Suprapubic skin (tissue), 4 donors: ENCODE measurements at regions not wholly inside any gene's neighbourhood (a gene's known extent, or its start where the extent isn't known, plus 50 kb on each side); places are given as distances from the start of the nearest gene placed in this dataset.

Experiments used
- DNase-seq, 2 donors: peaks; one replicate each; pipeline ENCODE4 v3.0.0-alpha.2; 2019; ENCODE audit warnings: low spot score in 2 of 2
- H3K27ac ChIP-seq: fragments of 200-600 bp; sonication (generic); one replicate; pipeline ENCODE4 v1.5.1; 2019
- H3K27me3 ChIP-seq: fragments of 200-600 bp; sonication (generic); one replicate; pipeline ENCODE4 v1.5.1; 2019
- H3K36me3 ChIP-seq: fragments of 200-600 bp; sonication (generic); one replicate; pipeline ENCODE4 v1.5.1; 2019
- H3K4me1 ChIP-seq: fragments of 200-600 bp; sonication (generic); one replicate; pipeline ENCODE4 v1.5.1; 2019
- H3K4me3 ChIP-seq: fragments of 200-600 bp; sonication (generic); one replicate; pipeline ENCODE4 v1.5.1; 2019; ENCODE audit warnings: mild to moderate bottlenecking
- H3K9me3 ChIP-seq: fragments of 200-600 bp; sonication (generic); one replicate; pipeline ENCODE4 v1.5.1; 2019
- EP300 ChIP-seq: sonication (generic); formaldehyde crosslinking; IDR thresholded peaks from one replicate; pipeline ENCODE4 v1.6.1; 2017; ENCODE audit warnings: antibody characterized with exemption
- POLR2A ChIP-seq, 2 donors: fragments of 450-650 bp; IDR thresholded peaks; one replicate each; pipeline ENCODE4 v1.6.1; 2017; ENCODE audit warnings: antibody characterized with exemption in 2 of 2, mild to moderate bottlenecking in 2 of 2, moderate library complexity in 2 of 2
- POLR2AphosphoS5 ChIP-seq, 3 donors: sonication (generic); formaldehyde crosslinking; IDR thresholded peaks; one replicate each; pipeline ENCODE4 v1.6.1; 2017; ENCODE audit warnings: antibody characterized with exemption in 3 of 3
- WGBS: methylation state at CpG from one replicate; pipeline ENCODE4 v1.1.5; 2018; 5-methylcytosine and 5-hydroxymethylcytosine counted together
- TF ChIP-seq, protein P1 (sequence below), 2 donors: fragments of 200-600 bp in 1 of 2; fragments of 450-650 bp in 1 of 2; sonication (generic) in 1 of 2; IDR thresholded peaks; one replicate each; pipeline ENCODE4 v1.5.1; 2016 to 2019; ENCODE audit warnings: antibody characterized with exemption in 2 of 2, mild to moderate bottlenecking in 1 of 2, moderate library complexity in 1 of 2

GRCh38 chr2:156691014-156691413, 254.8 kb downstream of the GPD2 start:
- Histone ChIP-seq H3K36me3 (no peaks in the 10 kb centered on the region), H3K9me3 (no peaks in the 10 kb centered on the region), H3K4me3 (no peak overlapping the region), H3K27ac (no peak overlapping the region), H3K4me1 (no peaks in the 10 kb centered on the region), H3K27me3 (no peaks in the 10 kb centered on the region)
- whole genome bisulfite sequencing, result 88% methylated on average over 1 of the region's 1 CpG
- DNase-seq, result no peak
- TF ChIP-seq, protein P1, sequence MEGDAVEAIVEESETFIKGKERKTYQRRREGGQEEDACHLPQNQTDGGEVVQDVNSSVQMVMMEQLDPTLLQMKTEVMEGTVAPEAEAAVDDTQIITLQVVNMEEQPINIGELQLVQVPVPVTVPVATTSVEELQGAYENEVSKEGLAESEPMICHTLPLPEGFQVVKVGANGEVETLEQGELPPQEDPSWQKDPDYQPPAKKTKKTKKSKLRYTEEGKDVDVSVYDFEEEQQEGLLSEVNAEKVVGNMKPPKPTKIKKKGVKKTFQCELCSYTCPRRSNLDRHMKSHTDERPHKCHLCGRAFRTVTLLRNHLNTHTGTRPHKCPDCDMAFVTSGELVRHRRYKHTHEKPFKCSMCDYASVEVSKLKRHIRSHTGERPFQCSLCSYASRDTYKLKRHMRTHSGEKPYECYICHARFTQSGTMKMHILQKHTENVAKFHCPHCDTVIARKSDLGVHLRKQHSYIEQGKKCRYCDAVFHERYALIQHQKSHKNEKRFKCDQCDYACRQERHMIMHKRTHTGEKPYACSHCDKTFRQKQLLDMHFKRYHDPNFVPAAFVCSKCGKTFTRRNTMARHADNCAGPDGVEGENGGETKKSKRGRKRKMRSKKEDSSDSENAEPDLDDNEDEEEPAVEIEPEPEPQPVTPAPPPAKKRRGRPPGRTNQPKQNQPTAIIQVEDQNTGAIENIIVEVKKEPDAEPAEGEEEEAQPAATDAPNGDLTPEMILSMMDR (IDR thresholded peaks at IDR 0.05), result no peak
- TF ChIP-seq POLR2AphosphoS5 (IDR thresholded peaks at IDR 0.05), result no peak
- TF ChIP-seq EP300, result no peak
- TF ChIP-seq POLR2A (IDR thresholded peaks at IDR 0.05), result no peak

DNA sequence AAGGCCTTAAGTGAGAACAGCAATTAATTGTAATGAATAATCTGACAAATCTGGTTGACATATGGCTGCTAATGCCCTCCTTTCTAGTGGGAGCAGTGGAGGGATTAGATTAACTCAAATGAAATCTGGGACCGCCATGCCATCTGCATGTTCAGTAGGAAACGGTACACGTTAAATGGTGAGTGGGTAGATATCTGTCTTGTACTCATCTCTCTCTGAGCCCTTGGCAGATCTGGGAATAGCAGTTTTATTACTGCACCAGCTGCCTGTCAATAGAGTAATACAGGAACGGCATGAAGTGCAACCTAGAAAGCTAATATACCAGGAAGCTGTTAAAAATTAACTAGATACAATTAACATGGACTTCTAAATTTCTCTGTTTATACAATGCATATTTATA, 258.8 kb downstream of the GPD2 start:
- Histone ChIP-seq H3K27ac (no peak overlapping the region), H3K4me1 (no peaks in the 10 kb centered on the region), H3K4me3 (no peak overlapping the region), H3K27me3 (no peaks in the 10 kb centered on the region), H3K36me3 (no peaks in the 10 kb centered on the region), H3K9me3 (no peaks in the 10 kb centered on the region)
- TF ChIP-seq POLR2A (IDR thresholded peaks at IDR 0.05) (no peak), EP300 (no peak), POLR2AphosphoS5 (IDR thresholded peaks at IDR 0.05) (no peak)
- TF ChIP-seq, protein P1 (IDR thresholded peaks at IDR 0.05), result no peak
- 87% methylated on average over 4 of the region's 4 CpGs for WGBS
- no peak for DNase-seq

DNA sequence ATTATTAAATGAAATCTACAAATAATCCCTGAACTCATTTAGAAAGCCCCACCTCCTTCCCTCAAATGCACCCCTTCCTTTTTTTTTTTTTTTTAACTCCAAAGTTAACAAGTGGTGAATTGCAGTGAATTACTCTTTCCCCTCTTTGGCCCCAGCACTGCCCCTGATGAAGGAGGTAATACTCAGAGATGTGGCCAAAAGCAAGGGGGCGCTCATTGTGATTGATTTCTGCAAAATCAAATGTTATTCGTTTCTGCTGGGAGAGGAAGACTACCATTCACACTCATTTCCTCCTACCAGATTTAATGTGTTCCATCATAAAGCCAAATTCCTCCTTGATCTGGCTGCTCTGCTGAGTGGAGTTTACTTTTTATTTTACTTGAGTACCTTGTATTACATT, 259.4 kb downstream of the GPD2 start:
- Histone ChIP-seq H3K4me1 (no peaks in the 10 kb centered on the region), H3K9me3 (no peaks in the 10 kb centered on the region), H3K36me3 (no peaks in the 10 kb centered on the region), H3K4me3 (no peak overlapping the region), H3K27ac (no peak overlapping the region), H3K27me3 (no peaks in the 10 kb centered on the region)
- TF ChIP-seq, protein P1 (IDR thresholded peaks at IDR 0.05), result no peak
- no peak for TF ChIP-seq POLR2AphosphoS5 (IDR thresholded peaks at IDR 0.05)
- no peak for TF ChIP-seq EP300
- no peak for TF ChIP-seq POLR2A (IDR thresholded peaks at IDR 0.05)
- WGBS, result 73% methylated on average over 2 of the region's 2 CpGs
- DNase-seq, result no peak

DNA sequence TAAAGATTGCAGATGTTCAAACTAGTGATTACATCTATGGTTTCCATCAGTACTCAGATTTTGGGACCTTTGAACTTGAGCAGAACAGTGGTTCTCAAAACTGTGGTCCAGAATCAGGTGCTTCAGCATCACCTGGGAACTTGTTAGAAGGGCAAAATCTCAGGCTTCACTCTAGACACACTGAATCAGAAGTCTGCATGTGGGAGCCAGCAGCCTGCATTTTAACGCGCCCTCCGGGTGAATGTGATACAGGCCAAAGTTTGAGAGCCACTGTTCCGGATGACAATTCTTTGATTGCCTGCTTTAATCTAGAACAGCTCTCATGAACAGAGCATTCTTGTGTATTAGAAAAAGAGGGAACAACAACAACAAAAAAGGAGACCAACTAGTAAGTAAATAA, 261.7 kb downstream of the GPD2 start:
- TF ChIP-seq EP300, result no peak
- no peak for TF ChIP-seq POLR2A (IDR thresholded peaks at IDR 0.05)
- TF ChIP-seq POLR2AphosphoS5 (IDR thresholded peaks at IDR 0.05), result no peak
- TF ChIP-seq, protein P1 (IDR thresholded peaks at IDR 0.05), result no peak
- no peaks in the 10 kb centered on the region for H3K27me3 ChIP-seq

DNA sequence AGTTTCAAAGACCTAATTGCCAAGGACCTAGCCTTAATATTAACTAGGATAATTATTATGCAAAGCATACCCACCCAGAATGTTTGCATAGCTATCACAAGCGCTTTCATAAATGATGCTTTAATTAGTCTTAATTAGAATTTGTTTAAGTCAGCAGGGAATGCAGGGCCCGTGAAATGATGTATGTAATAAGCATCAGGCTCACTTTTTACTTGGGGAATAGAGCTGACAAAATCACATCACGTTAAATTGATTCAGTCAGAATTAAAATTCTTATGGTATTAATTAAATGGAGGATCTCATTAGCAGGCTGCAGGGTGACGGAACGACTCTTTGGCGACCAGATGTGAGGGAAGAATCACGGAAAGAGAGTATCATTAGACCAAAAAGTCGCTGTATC, 264.5 kb downstream of the GPD2 start:
- TF ChIP-seq, protein P1 (IDR thresholded peaks at IDR 0.05), result no peak
- no peak for TF ChIP-seq POLR2A (IDR thresholded peaks at IDR 0.05)
- Histone ChIP-seq H3K4me3 (no peak overlapping the region), H3K36me3 (no peaks in the 10 kb centered on the region), H3K27ac (no peak overlapping the region), H3K27me3 (no peaks in the 10 kb centered on the region), H3K9me3 (no peaks in the 10 kb centered on the region), H3K4me1 (peaks cover 8% of the 10 kb centered on the region)
- no peak for DNase-seq
- WGBS, result 66% methylated on average over 8 of the region's 8 CpGs

More for the DNA sequence above, 261.7 kb downstream of the GPD2 start:
- Histone ChIP-seq H3K9me3 (no peaks in the 10 kb centered on the region), H3K4me1 (no peaks in the 10 kb centered on the region), H3K4me3 (no peak overlapping the region), H3K27ac (no peak overlapping the region), H3K36me3 (no peaks in the 10 kb centered on the region)
- 75% methylated on average over 4 of the region's 4 CpGs for WGBS
- DNase-seq, result no peak
